DMS 273 treated with DMSO at 0.1 percent for 48 hours (cell line): ENCODE measurements at regions not wholly inside any gene's neighbourhood (a gene's known extent, or its start where the extent isn't known, plus 50 kb on each side); places are given as distances from the start of the nearest gene placed in this dataset.

Experiments used
- DNase-seq: peaks from one replicate; lab custom pipeline; 2025; lab: John Stamatoyannopoulos, UW

GRCh38 chr6:44500074-44500473 lies 112.6 kb downstream of the CDC5L start:
- DNase-seq: no peak

GRCh38 chr6:44503471-44503870 lies 116.0 kb downstream of the CDC5L start:
- DNase-seq: no peak

GRCh38 chr6:44504301-44504791 lies 116.8 kb downstream of the CDC5L start:
- no peak for DNase-seq

- DNase-seq: no peak
Observed at GRCh38 chr6:44505751-44506150, 118.2 kb downstream of the CDC5L start.

- DNase-seq: no peak
Observed at GRCh38 chr6:44507014-44507413, 119.5 kb downstream of the CDC5L start.

- DNase-seq: no peak
Observed at GRCh38 chr6:44508646-44509045, 121.1 kb downstream of the CDC5L start.

GRCh38 chr6:44511126-44511525 lies 123.6 kb downstream of the CDC5L start:
- no peak for DNase-seq

- DNase-seq: no peak
Observed at GRCh38 chr6:44512868-44513741, 125.6 kb downstream of the CDC5L start.

GRCh38 chr6:44514085-44514484 lies 126.6 kb downstream of the CDC5L start:
- no peak for DNase-seq

GRCh38 chr6:44514576-44515193 lies 127.2 kb downstream of the CDC5L start:
- DNase-seq: no peak

GRCh38 chr6:44522871-44523270 lies 135.4 kb downstream of the CDC5L start:
- DNase-seq: no peak

GRCh38 chr6:44524476-44525227 lies 137.1 kb downstream of the CDC5L start:
- DNase-seq: no peak

GRCh38 chr6:44525761-44526351 lies 138.3 kb downstream of the CDC5L start:
- DNase-seq: no peak

GRCh38 chr6:44527181-44527580 lies 139.7 kb downstream of the CDC5L start:
- no peak for DNase-seq

GRCh38 chr6:44527583-44528369 lies 140.3 kb downstream of the CDC5L start:
- no peak for DNase-seq

- DNase-seq: no peak
Observed at GRCh38 chr6:44528370-44528644, 140.8 kb downstream of the CDC5L start.

- DNase-seq: no peak
Observed at GRCh38 chr6:44528716-44529115, 141.2 kb downstream of the CDC5L start.

- DNase-seq: no peak
Observed at GRCh38 chr6:44529146-44529905, 141.8 kb downstream of the CDC5L start.

GRCh38 chr6:44530209-44530909 lies 142.9 kb downstream of the CDC5L start:
- no peak for DNase-seq

- no peak for DNase-seq
Observed at GRCh38 chr6:44530910-44531234, 143.4 kb downstream of the CDC5L start.
